ENCODE measurements at regions not wholly inside any gene's neighbourhood (a gene's known extent, or its start where the extent isn't known, plus 50 kb on each side); places are given as distances from the start of the nearest gene placed in this dataset.

GRCh38 chr9:134225186-134225585 is 60.8 kb upstream of the RNU6ATAC start:
- no peak overlapping the region for H3K27ac ChIP-seq (ENCODE audit: low read depth, low read length)
- CTCF ChIA-PET (ENCODE audit: partially characterized antibody), result interaction anchor here (1.1 to 2.8 kb wide), 4 partner anchors 7 to 464 kb away, joined by 3 to 7 read pairs (median 5); no protein-coding TSS in a partner anchor
- POLR2A ChIA-PET (ENCODE audit: partially characterized antibody), result no interaction called here

More at GRCh38 chr9:134225186-134225585, 60.8 kb upstream of the RNU6ATAC start:
- Histone ChIP-seq H3K4me2 (ENCODE audit: insufficient read depth in 1 of 2, low read depth in 2 of 2, low read length in 2 of 2) (no peak overlapping the region), H3K9me3 (ENCODE audit: insufficient read depth in 2 of 2, low read depth in 1 of 2, low read length in 1 of 2) (no peaks in the 10 kb centered on the region), H3K56ac (replicated peaks; ENCODE audit: insufficient read length, low read depth, low read length) (no peak overlapping the region), H4K20me1 (replicated peaks in 1 of 2; ENCODE audit: control insufficient read depth in 1 of 2, insufficient read depth in 2 of 2, low read length in 2 of 2) (no peaks in the 10 kb centered on the region), H3K23me2 (ENCODE audit: low read depth, low read length) (no peaks in the 10 kb centered on the region), H3K4ac (replicated peaks; ENCODE audit: insufficient read length, low read depth, low read length) (no peak overlapping the region), H4K5ac (ENCODE audit: insufficient read length, low read depth, low read length) (no peak overlapping the region), H3K79me1 (ENCODE audit: low read depth, low read length) (no peaks in the 10 kb centered on the region), H2AK5ac (ENCODE audit: low read depth, low read length) (no peak overlapping the region), H2BK20ac (ENCODE audit: low read length) (no peak overlapping the region), H3K79me2 (ENCODE audit: control insufficient read depth in 1 of 2, insufficient read depth in 2 of 2, low read length in 2 of 2) (no peaks in the 10 kb centered on the region), H3K9ac (replicated peaks in 1 of 4; ENCODE audit: extremely low read depth in 1 of 4, low read depth in 3 of 4, low read length in 3 of 4) (no peak overlapping the region), H2BK15ac (ENCODE audit: low read length) (no peak overlapping the region), H2AFZ (ENCODE audit: low read length) (no peak overlapping the region), H3K27me3 (replicated peaks in 1 of 4; ENCODE audit: control insufficient read depth in 3 of 4, extremely low read depth in 1 of 4, insufficient read depth in 3 of 4, low read length in 3 of 4) (no peaks in the 10 kb centered on the region), H4K8ac (ENCODE audit: extremely low read depth, insufficient read depth, low read length) (no peak overlapping the region), H4K91ac (replicated peaks; ENCODE audit: insufficient read length, low read length) (no peak overlapping the region), H2BK12ac (ENCODE audit: low read depth, low read length) (no peak overlapping the region), H2BK5ac (ENCODE audit: low read depth, low read length) (no peak overlapping the region), H3K36me3 (ENCODE audit: control insufficient read depth in 2 of 4, insufficient read depth in 4 of 4, low read length in 3 of 4) (no peaks in the 10 kb centered on the region), H2BK120ac (replicated peaks; ENCODE audit: low read depth, low read length) (no peak overlapping the region), H3K23ac (ENCODE audit: insufficient read length) (no peak overlapping the region), H3K4me3 (ENCODE audit: extremely low read depth in 1 of 4, insufficient read depth in 2 of 4, low read depth in 3 of 4, low read length in 4 of 4) (no peak overlapping the region), H3K14ac (ENCODE audit: insufficient read length) (no peak overlapping the region), H3K4me1 (replicated peaks in 1 of 4; ENCODE audit: control insufficient read depth in 3 of 4, insufficient read depth in 4 of 4, low read length in 3 of 4) (peaks cover 0 to 5% (median 1%) of the 10 kb centered on the region in 4 experiments; a peak in 4 of 7 replicates), H3K18ac (ENCODE audit: extremely low read depth, low read length) (no peak overlapping the region)
- DNase-seq (ENCODE audit: low read depth in 1 of 2, low spot score in 2 of 2), result no peak
- WGBS, 2 experiments (ENCODE audit: extremely low coverage in 1 of 2, insufficient coverage in 1 of 2, insufficient read length in 1 of 2, insufficient replicate concordance in 2 of 2, low coverage in 1 of 2, low lambda C conversion rate in 2 of 2, missing lambda C conversion rate in 1 of 2), result 92% methylated on average over 5 of the region's 8 CpGs; no CpG with 5 or more reads in 1 of the 2 experiments
- no peak for FAIRE-seq
- no peak for TF ChIP-seq JUN (IDR thresholded peaks at IDR 0.05; ENCODE audit: low read depth, low read length)
- no peak for TF ChIP-seq SIN3A (conservative IDR thresholded peaks at IDR 0.05 in 1 of 2, IDR thresholded peaks at IDR 0.05 in 1 of 2; ENCODE audit: low read depth in 1 of 2, low read length in 2 of 2)
- TF ChIP-seq SUZ12 (IDR thresholded peaks at IDR 0.05; ENCODE audit: low read length), result no peak
- TF ChIP-seq, protein P1, sequence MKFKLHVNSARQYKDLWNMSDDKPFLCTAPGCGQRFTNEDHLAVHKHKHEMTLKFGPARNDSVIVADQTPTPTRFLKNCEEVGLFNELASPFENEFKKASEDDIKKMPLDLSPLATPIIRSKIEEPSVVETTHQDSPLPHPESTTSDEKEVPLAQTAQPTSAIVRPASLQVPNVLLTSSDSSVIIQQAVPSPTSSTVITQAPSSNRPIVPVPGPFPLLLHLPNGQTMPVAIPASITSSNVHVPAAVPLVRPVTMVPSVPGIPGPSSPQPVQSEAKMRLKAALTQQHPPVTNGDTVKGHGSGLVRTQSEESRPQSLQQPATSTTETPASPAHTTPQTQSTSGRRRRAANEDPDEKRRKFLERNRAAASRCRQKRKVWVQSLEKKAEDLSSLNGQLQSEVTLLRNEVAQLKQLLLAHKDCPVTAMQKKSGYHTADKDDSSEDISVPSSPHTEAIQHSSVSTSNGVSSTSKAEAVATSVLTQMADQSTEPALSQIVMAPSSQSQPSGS (IDR thresholded peaks at IDR 0.05; ENCODE audit: low read length), result no peak
- TF ChIP-seq SP2 (IDR thresholded peaks at IDR 0.05; ENCODE audit: low read length), result no peak
- TF ChIP-seq CTBP2 (IDR thresholded peaks at IDR 0.05; ENCODE audit: borderline replicate concordance, insufficient read depth, insufficient read length, low read length), result no peak
- no peak for TF ChIP-seq PHF8 (conservative IDR thresholded peaks at IDR 0.05; ENCODE audit: low read depth, low read length)
